Colonic mucosa (tissue), 4 donors: ENCODE measurements at regions not wholly inside any gene's neighbourhood (a gene's known extent, or its start where the extent isn't known, plus 50 kb on each side); places are given as distances from the start of the nearest gene placed in this dataset.

Experiments
- DNase-seq: peaks from one replicate; pipeline ENCODE4 v3.0.0-alpha.2; 2020
- H3K27ac ChIP-seq: fragments of 200-600 bp; one replicate; pipeline ENCODE4 v1.8.0; 2021
- H3K27me3 ChIP-seq: fragments of 200-600 bp; one replicate; pipeline ENCODE4 v1.8.0; 2021
- H3K36me3 ChIP-seq: fragments of 200-600 bp; one replicate; pipeline ENCODE4 v1.8.0; 2021
- H3K4me1 ChIP-seq: fragments of 200-600 bp; one replicate; pipeline ENCODE4 v1.8.0; 2021; ENCODE audit warnings: mild to moderate bottlenecking
- H3K4me3 ChIP-seq: fragments of 200-600 bp; one replicate; pipeline ENCODE4 v1.8.0; 2021
- H3K9ac ChIP-seq, 2 donors: one replicate each; pipeline ENCODE4 v1.7.0; 2013; ENCODE audit warnings: control low read depth in 2 of 2, low read depth in 2 of 2, low read length in 2 of 2
- H3K9me3 ChIP-seq: fragments of 200-600 bp; one replicate; pipeline ENCODE4 v1.8.0; 2021
- intact Hi-C: fragments of 100-400 bp; cut with DNase I; formaldehyde crosslinking; loops from one replicate; pipeline ENCODE4 v1.14.1; 2022
- TF ChIP-seq, protein P1 (sequence below): fragments of 200-600 bp; IDR thresholded peaks from one replicate; pipeline ENCODE4 v1.8.0; 2022; ENCODE audit warnings: antibody characterized with exemption, mild to moderate bottlenecking
- donor health status: healthy.
- donor health status: DM: no; HTN: no; CAD: no.
- donor health status: DM: no; HTN: no; CAD: no.

DNA sequence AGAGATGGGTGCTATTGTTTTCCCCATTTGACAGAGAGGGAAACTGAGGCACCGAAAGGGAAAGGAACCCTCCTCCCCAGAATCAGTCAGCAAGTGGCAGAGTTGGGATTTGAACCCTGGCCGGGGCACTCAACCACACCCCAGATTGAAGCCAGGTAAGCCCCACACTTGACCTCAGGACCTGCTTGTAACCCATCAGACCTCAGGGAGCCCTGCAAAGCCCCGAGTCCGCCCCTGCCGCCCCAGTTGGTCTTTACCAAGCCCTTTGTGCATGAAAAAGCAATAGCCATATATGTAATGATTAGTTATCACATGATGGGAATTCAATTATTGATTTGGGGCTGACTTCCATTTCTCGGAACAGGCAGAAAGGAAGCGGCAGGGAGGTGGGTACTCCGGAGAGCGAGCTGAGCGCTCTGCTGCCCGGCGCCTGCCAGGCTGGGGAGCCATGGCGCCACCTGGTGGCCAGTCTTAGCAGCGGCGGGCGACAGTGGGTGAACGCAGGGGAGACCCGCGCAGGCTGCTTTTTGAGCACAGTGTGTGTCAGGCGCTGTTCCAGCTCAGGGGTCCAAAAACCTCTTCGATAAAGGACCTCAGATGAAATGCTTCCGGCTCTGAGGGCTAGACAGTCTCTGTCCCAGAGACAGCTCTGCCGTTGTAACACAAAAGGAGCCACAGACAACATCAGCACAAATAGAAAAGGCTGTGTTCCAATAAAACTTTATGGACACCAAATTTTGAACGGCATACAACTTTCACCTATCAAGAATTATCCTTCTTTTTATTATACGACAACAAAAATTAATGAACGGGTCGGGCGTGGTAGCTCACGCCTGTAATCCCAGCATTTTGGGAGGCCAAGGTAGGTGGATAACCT, 82.9 kb upstream of the CACNA1A start:
- Histone ChIP-seq H3K36me3 (no peaks in the 10 kb centered on the region), H3K4me3 (no peak overlapping the region), H3K27me3 (no peaks in the 10 kb centered on the region), H3K9ac (no peak overlapping the region), H3K27ac (no peak overlapping the region), H3K4me1 (no peaks in the 10 kb centered on the region), H3K9me3 (no peaks in the 10 kb centered on the region)
- DNase-seq: peak; percentile 67
- TF ChIP-seq, protein P1, sequence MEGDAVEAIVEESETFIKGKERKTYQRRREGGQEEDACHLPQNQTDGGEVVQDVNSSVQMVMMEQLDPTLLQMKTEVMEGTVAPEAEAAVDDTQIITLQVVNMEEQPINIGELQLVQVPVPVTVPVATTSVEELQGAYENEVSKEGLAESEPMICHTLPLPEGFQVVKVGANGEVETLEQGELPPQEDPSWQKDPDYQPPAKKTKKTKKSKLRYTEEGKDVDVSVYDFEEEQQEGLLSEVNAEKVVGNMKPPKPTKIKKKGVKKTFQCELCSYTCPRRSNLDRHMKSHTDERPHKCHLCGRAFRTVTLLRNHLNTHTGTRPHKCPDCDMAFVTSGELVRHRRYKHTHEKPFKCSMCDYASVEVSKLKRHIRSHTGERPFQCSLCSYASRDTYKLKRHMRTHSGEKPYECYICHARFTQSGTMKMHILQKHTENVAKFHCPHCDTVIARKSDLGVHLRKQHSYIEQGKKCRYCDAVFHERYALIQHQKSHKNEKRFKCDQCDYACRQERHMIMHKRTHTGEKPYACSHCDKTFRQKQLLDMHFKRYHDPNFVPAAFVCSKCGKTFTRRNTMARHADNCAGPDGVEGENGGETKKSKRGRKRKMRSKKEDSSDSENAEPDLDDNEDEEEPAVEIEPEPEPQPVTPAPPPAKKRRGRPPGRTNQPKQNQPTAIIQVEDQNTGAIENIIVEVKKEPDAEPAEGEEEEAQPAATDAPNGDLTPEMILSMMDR: peak; percentile 99
- intact Hi-C loops: no loop called here

DNA sequence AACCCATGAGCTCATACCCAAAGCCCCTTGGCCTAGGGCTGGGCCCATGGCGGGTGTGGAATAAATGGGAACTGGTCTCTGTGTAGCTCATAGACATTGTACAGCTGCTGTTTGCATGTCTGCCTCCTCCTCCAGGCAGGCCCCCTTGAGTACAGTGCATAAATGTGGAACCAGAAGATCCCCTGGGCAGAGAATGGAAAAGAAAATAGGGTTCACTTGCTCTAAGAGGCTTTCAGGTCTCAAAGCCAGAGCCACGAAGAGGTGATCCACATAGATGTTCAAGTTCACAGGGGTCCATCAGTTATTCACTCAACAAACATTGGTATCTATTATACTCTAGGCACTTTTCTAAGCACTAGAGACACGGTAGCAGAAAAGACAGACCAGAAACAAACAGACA, 79.2 kb upstream of the CACNA1A start:
- Histone ChIP-seq H3K36me3 (no peaks in the 10 kb centered on the region), H3K27me3 (no peaks in the 10 kb centered on the region), H3K4me1 (no peaks in the 10 kb centered on the region), H3K4me3 (no peak overlapping the region), H3K9me3 (no peaks in the 10 kb centered on the region), H3K9ac (no peak overlapping the region), H3K27ac (no peak overlapping the region)
- TF ChIP-seq, protein P1: no peak
- intact Hi-C loops: no loop called here
- no peak for DNase-seq

DNA sequence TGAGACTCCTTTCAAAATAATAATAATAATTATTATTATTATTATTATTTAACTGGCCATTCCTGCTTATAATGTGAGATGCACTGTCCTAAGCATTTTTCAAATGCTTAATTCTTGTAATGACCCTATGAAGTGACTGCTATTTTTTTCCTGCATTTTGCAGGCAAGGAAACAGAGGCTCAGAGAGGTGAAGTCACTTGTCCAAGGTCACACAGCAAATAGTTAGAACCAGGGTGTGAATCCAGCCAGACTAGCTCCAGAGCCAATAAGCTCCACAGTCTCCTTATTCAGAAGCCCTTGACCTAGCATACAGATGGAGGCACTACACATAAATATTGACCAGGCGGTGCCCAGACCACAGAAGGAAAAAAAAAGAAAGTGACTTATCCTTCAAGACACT, 77.5 kb upstream of the CACNA1A start:
- no peak overlapping the region for H3K27ac ChIP-seq
- no peaks in the 10 kb centered on the region for H3K27me3 ChIP-seq
- no peak overlapping the region for H3K4me3 ChIP-seq
- H3K4me1 ChIP-seq: no peaks in the 10 kb centered on the region
- H3K9me3 ChIP-seq: no peaks in the 10 kb centered on the region
- DNase-seq: no peak
- no peak overlapping the region for H3K9ac ChIP-seq
- intact Hi-C loops: no loop called here
- no peaks in the 10 kb centered on the region for H3K36me3 ChIP-seq
- TF ChIP-seq, protein P1: no peak

DNA sequence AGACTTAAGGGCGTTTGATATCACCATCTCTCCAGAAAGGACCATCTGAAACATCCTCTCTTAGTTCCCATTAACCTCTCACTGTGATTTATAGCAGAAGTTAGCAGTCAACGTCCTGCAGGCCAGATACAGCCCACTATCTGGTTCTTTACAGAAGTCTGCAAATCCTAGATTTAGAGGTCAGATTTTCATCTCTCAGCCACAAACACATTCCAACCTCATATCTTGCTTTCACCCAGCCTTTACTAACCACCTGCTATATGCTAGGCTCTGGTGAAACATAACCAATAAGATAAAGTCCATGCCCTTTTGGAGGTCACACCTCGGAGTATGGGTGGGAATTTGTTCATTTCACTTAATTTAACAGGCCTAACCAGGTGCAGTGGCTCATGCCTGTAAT, 76.8 kb upstream of the CACNA1A start:
- TF ChIP-seq, protein P1: no peak
- H3K4me1 ChIP-seq: no peaks in the 10 kb centered on the region
- intact Hi-C loops: no loop called here
- H3K9ac ChIP-seq: no peak overlapping the region
- H3K36me3 ChIP-seq: no peaks in the 10 kb centered on the region
- no peaks in the 10 kb centered on the region for H3K27me3 ChIP-seq
- no peaks in the 10 kb centered on the region for H3K9me3 ChIP-seq
- H3K27ac ChIP-seq: no peak overlapping the region
- no peak overlapping the region for H3K4me3 ChIP-seq
- DNase-seq: no peak

DNA sequence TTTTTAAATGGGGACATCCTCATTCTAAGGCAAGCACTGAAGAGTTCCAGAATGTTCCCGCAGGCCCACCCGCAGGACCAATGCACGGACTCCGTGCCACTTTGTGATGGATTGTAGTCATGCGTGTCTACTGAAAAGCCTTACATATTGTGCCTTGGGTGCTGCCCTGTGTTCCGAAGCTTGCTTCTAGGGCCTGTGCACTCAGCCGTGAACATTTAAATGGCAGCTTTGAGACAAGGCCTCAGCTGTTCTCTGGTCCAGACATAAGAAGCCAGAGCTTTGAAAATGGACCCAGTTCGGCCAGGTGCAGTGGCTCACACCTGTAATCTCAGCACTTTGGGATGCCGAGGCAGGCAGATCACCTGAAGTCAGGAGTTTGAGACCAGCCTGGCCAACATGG, 75.3 kb upstream of the CACNA1A start:
- no peak for DNase-seq
- Histone ChIP-seq H3K36me3 (no peaks in the 10 kb centered on the region), H3K27ac (no peak overlapping the region), H3K9ac (no peak overlapping the region), H3K9me3 (no peaks in the 10 kb centered on the region), H3K4me1 (no peaks in the 10 kb centered on the region), H3K27me3 (no peaks in the 10 kb centered on the region), H3K4me3 (no peak overlapping the region)
- TF ChIP-seq, protein P1: no peak
- intact Hi-C loops: no loop called here
